ENCODE measurements at regions not wholly inside any gene's neighbourhood (a gene's known extent, or its start where the extent isn't known, plus 50 kb on each side); places are given as distances from the start of the nearest gene placed in this dataset.

GRCh38 chr9:73597771-73598170 lies 446.1 kb downstream of the ANXA1 start:
- TF ChIP-seq EZH2 (IDR thresholded peaks at IDR 0.05) (no peak), POLR2AphosphoS5 (IDR thresholded peaks at IDR 0.05; ENCODE audit: borderline replicate concordance, low read depth, low read length) (no peak)
